Esophagus muscularis mucosa (tissue), 4 donors: ENCODE measurements at regions not wholly inside any gene's neighbourhood (a gene's known extent, or its start where the extent isn't known, plus 50 kb on each side); places are given as distances from the start of the nearest gene placed in this dataset.

Source experiments
- DNase-seq: peaks from one replicate; pipeline ENCODE4 v3.0.0-alpha.2; 2017; ENCODE audit errors: extremely low spot score
- H3K27ac ChIP-seq, 4 donors: fragments of 200-600 bp; sonication (generic); replicated peaks in 1 of 4; 1 replicate in 3 of 4; 2 replicates in 1 of 4; pipeline ENCODE4 v1.5.1; 2016 to 2019; ENCODE audit warnings: mild to moderate bottlenecking in 1 of 4
- H3K27me3 ChIP-seq, 4 donors: fragments of 200-600 bp; sonication (generic); one replicate each; pipeline versions ENCODE4 v1.5.1 to v1.6.0; 2016 to 2019
- H3K36me3 ChIP-seq, 4 donors: fragments of 200-600 bp; sonication (generic); one replicate each; pipeline ENCODE4 v1.5.1; 2016 to 2019
- H3K4me1 ChIP-seq, 4 donors: fragments of 200-600 bp; sonication (generic); one replicate each; pipeline ENCODE4 v1.5.1; 2016 to 2019
- H3K4me3 ChIP-seq, 4 donors: fragments of 200-600 bp; sonication (generic); 1 replicate in 2 of 4; 2 replicates in 2 of 4; pipeline ENCODE4 v1.5.1; 2016 to 2019; ENCODE audit warnings: mild to moderate bottlenecking in 4 of 4, moderate library complexity in 1 of 4
- H3K9me3 ChIP-seq, 4 donors: fragments of 200-600 bp; sonication (generic); 1 replicate in 3 of 4; 2 replicates in 1 of 4; pipeline ENCODE4 v1.5.1; 2016 to 2019
- CTCF ChIP-seq, 3 experiments: fragments of 200-600 bp in 2 of 3; fragments of 450-650 bp in 1 of 3; sonication (generic) in 2 of 3; IDR thresholded peaks; one replicate each; pipeline ENCODE4 v1.5.1; 2017 to 2019; ENCODE audit warnings: antibody characterized with exemption in 3 of 3, mild to moderate bottlenecking in 2 of 3, moderate library complexity in 1 of 3
- EP300 ChIP-seq: sonication (generic); formaldehyde crosslinking; IDR thresholded peaks from one replicate; pipeline ENCODE4 v1.6.1; 2017; ENCODE audit warnings: antibody characterized with exemption
- POLR2A ChIP-seq: fragments of 450-650 bp; IDR thresholded peaks from one replicate; pipeline ENCODE4 v1.6.1; 2017; ENCODE audit warnings: antibody characterized with exemption, moderate library complexity, mild to moderate bottlenecking, low read depth
- POLR2AphosphoS5 ChIP-seq, 2 donors: sonication (generic); formaldehyde crosslinking; IDR thresholded peaks; one replicate each; pipeline ENCODE4 v1.6.1; 2017; ENCODE audit warnings: antibody characterized with exemption in 2 of 2
- WGBS: methylation state at CpG from one replicate; pipeline ENCODE4 v1.1.5; 2018; 5-methylcytosine and 5-hydroxymethylcytosine counted together
- intact Hi-C: fragments of 100-400 bp; cut with DNase I; formaldehyde crosslinking; loops from one replicate; pipeline ENCODE4 v1.15.1; 2023

- Histone ChIP-seq H3K27ac (no peak overlapping the region), H3K9me3 (no peaks in the 10 kb centered on the region), H3K36me3 (no peaks in the 10 kb centered on the region), H3K27me3 (no peaks in the 10 kb centered on the region), H3K4me1 (no peaks in the 10 kb centered on the region), H3K4me3 (no peak overlapping the region)
- DNase-seq: no peak
- WGBS: 90% methylated on average over 7 of the region's 7 CpGs
- no peak for TF ChIP-seq POLR2AphosphoS5 (IDR thresholded peaks at IDR 0.05)
- no peak for TF ChIP-seq POLR2A
- no peak for TF ChIP-seq EP300
- no peak for TF ChIP-seq CTCF (IDR thresholded peaks at IDR 0.05)
- intact Hi-C loops: no loop called here
These were observed 188.7 kb downstream of the GADD45G start for GRCh38 chr9:89793551-89793950.

GRCh38 chr9:89794918-89795317, 190.1 kb downstream of the GADD45G start:
- no peaks in the 10 kb centered on the region for H3K4me1 ChIP-seq
- DNase-seq: no peak
- intact Hi-C loops: no loop called here
- H3K27me3 ChIP-seq: no peaks in the 10 kb centered on the region
- H3K9me3 ChIP-seq: no peaks in the 10 kb centered on the region
- TF ChIP-seq EP300 (no peak), POLR2AphosphoS5 (IDR thresholded peaks at IDR 0.05) (no peak), POLR2A (no peak), CTCF (IDR thresholded peaks at IDR 0.05) (no peak)
- 89% methylated on average over 10 of the region's 10 CpGs for WGBS
- no peak overlapping the region for H3K4me3 ChIP-seq
- no peak overlapping the region for H3K27ac ChIP-seq
- no peaks in the 10 kb centered on the region for H3K36me3 ChIP-seq

GRCh38 chr9:89795538-89796195, 190.9 kb downstream of the GADD45G start:
- no peak overlapping the region for H3K27ac ChIP-seq
- DNase-seq: no peak
- intact Hi-C loops: no loop called here
- H3K4me3 ChIP-seq: no peak overlapping the region
- TF ChIP-seq EP300 (no peak), POLR2AphosphoS5 (IDR thresholded peaks at IDR 0.05) (no peak), POLR2A (no peak), CTCF (IDR thresholded peaks at IDR 0.05) (no peak)
- H3K27me3 ChIP-seq: no peaks in the 10 kb centered on the region
- no peaks in the 10 kb centered on the region for H3K4me1 ChIP-seq
- H3K9me3 ChIP-seq: no peaks in the 10 kb centered on the region
- 80% methylated on average over 10 of the region's 10 CpGs for WGBS
- no peaks in the 10 kb centered on the region for H3K36me3 ChIP-seq

GRCh38 chr9:89796606-89797005, 191.8 kb downstream of the GADD45G start:
- TF ChIP-seq POLR2AphosphoS5 (IDR thresholded peaks at IDR 0.05) (no peak), CTCF (IDR thresholded peaks at IDR 0.05) (no peak), EP300 (no peak), POLR2A (no peak)
- intact Hi-C loops: no loop called here
- Histone ChIP-seq H3K27ac (no peak overlapping the region), H3K27me3 (no peaks in the 10 kb centered on the region), H3K36me3 (no peaks in the 10 kb centered on the region), H3K9me3 (no peaks in the 10 kb centered on the region), H3K4me3 (no peak overlapping the region), H3K4me1 (peaks cover 0 to 3% (median 1%) of the 10 kb centered on the region in 4 donors)
- WGBS: 89% methylated on average over 4 of the region's 6 CpGs
- DNase-seq: no peak

- intact Hi-C loops: no loop called here
- H3K4me1 ChIP-seq: peaks cover 3 to 10% (median 8%) of the 10 kb centered on the region in 4 donors
These were observed 192.4 kb downstream of the GADD45G start for GRCh38 chr9:89797255-89797654.

More at GRCh38 chr9:89797255-89797654, 192.4 kb downstream of the GADD45G start:
- Histone ChIP-seq H3K9me3 (no peaks in the 10 kb centered on the region), H3K4me3 (no peak overlapping the region), H3K27me3 (no peaks in the 10 kb centered on the region), H3K27ac (no peak overlapping the region), H3K36me3 (no peaks in the 10 kb centered on the region)
- DNase-seq: no peak
- WGBS: 92% methylated on average over 10 of the region's 11 CpGs
- TF ChIP-seq CTCF (IDR thresholded peaks at IDR 0.05) (no peak), EP300 (no peak), POLR2AphosphoS5 (IDR thresholded peaks at IDR 0.05) (no peak), POLR2A (no peak)
